Liver (tissue), 8 donors: ENCODE measurements at regions not wholly inside any gene's neighbourhood (a gene's known extent, or its start where the extent isn't known, plus 50 kb on each side); places are given as distances from the start of the nearest gene placed in this dataset.

Experiments
- DNase-seq: peaks from one replicate; pipeline ENCODE4 v3.0.0-alpha.2; 2017; ENCODE audit warnings: low spot score
- H3K27ac ChIP-seq, 2 donors: one replicate each; pipeline ENCODE4 v1.7.0; 2013; ENCODE audit warnings: inconsistent platforms in 2 of 2, low read length in 2 of 2, control low read depth in 1 of 2, low read depth in 1 of 2, mild to moderate bottlenecking in 1 of 2
- H3K27me3 ChIP-seq, 4 donors: one replicate each; pipeline versions ENCODE4 v1.6.1 to v1.7.0; 2013; ENCODE audit warnings: low read length in 3 of 4, inconsistent platforms in 1 of 4, mild to moderate bottlenecking in 1 of 4, moderate library complexity in 1 of 4; ENCODE audit not compliant: control insufficient read depth in 4 of 4, insufficient read depth in 4 of 4
- H3K36me3 ChIP-seq, 4 donors: one replicate each; pipeline versions ENCODE4 v1.6.1 to v1.7.0; 2013; ENCODE audit warnings: low read length in 3 of 4, mild to moderate bottlenecking in 3 of 4, low read depth in 1 of 4, moderate library complexity in 1 of 4; ENCODE audit not compliant: control insufficient read depth in 4 of 4, insufficient read depth in 3 of 4
- H3K4me1 ChIP-seq, 4 donors: one replicate each; pipeline versions ENCODE4 v1.6.1 to v1.7.0; 2013; ENCODE audit warnings: low read length in 3 of 4, mild to moderate bottlenecking in 3 of 4, moderate library complexity in 1 of 4; ENCODE audit not compliant: control insufficient read depth in 4 of 4, insufficient read depth in 4 of 4
- H3K4me3 ChIP-seq, 3 donors: one replicate each; pipeline versions ENCODE4 v1.6.1 to v1.7.0; 2013; ENCODE audit warnings: low read length in 3 of 3, control low read depth in 1 of 3, low read depth in 1 of 3, mild to moderate bottlenecking in 1 of 3
- H3K9ac ChIP-seq, 2 donors: one replicate each; pipeline ENCODE4 v1.7.0; 2013; ENCODE audit warnings: low read length in 2 of 2, mild to moderate bottlenecking in 2 of 2, moderate library complexity in 2 of 2, control low read depth in 1 of 2, low read depth in 1 of 2
- H3K9me3 ChIP-seq, 4 donors: one replicate each; pipeline versions ENCODE4 v1.6.1 to v1.7.0; 2013; ENCODE audit warnings: low read length in 3 of 4; ENCODE audit not compliant: control insufficient read depth in 4 of 4
- EGR1 ChIP-seq, 2 donors: IDR thresholded peaks; 2 replicates each; pipeline ENCODE4 v1.6.1; 2016 to 2018; ENCODE audit warnings: antibody characterized with exemption in 2 of 2, low read depth in 2 of 2
- FOXA1 ChIP-seq: IDR thresholded peaks from 2 replicates; pipeline ENCODE4 v1.6.1; 2016; ENCODE audit warnings: antibody characterized with exemption
- FOXA2 ChIP-seq: IDR thresholded peaks from 2 replicates; pipeline ENCODE4 v1.6.1; 2016; ENCODE audit warnings: antibody characterized with exemption
- GABPA ChIP-seq, 2 donors: IDR thresholded peaks in 1 of 2; conservative IDR thresholded peaks in 1 of 2; 2 replicates each; pipeline ENCODE4 v1.6.1; 2016; ENCODE audit warnings: antibody characterized with exemption in 2 of 2, mild to moderate bottlenecking in 1 of 2, moderate library complexity in 1 of 2
- HNF4A ChIP-seq, 2 donors: conservative IDR thresholded peaks; 2 replicates each; pipeline ENCODE4 v1.6.1; 2016; ENCODE audit warnings: antibody characterized with exemption in 2 of 2, mild to moderate bottlenecking in 2 of 2
- HNF4G ChIP-seq: IDR thresholded peaks from 2 replicates; pipeline ENCODE4 v1.6.1; 2016; ENCODE audit warnings: antibody characterized with exemption
- JUND ChIP-seq, 2 donors: IDR thresholded peaks; 2 replicates each; pipeline ENCODE4 v1.6.1; 2016; ENCODE audit warnings: antibody characterized with exemption in 2 of 2
- NR2F2 ChIP-seq: IDR thresholded peaks from 2 replicates; pipeline ENCODE4 v1.6.1; 2016; ENCODE audit warnings: antibody characterized with exemption
- RAD21 ChIP-seq, 2 donors: IDR thresholded peaks; 2 replicates each; pipeline ENCODE4 v1.6.1; 2016; ENCODE audit warnings: antibody characterized with exemption in 2 of 2, mild to moderate bottlenecking in 2 of 2
- RXRA ChIP-seq, 2 donors: IDR thresholded peaks; 2 replicates each; pipeline ENCODE4 v1.6.1; 2017 to 2018; ENCODE audit warnings: antibody characterized with exemption in 2 of 2, mild to moderate bottlenecking in 1 of 2
- SP1 ChIP-seq: IDR thresholded peaks from 2 replicates; pipeline ENCODE4 v1.6.1; 2018; ENCODE audit warnings: antibody characterized with exemption, mild to moderate bottlenecking
- TAF1 ChIP-seq: conservative IDR thresholded peaks from 2 replicates; pipeline ENCODE4 v1.6.1; 2016; ENCODE audit warnings: antibody characterized with exemption, mild to moderate bottlenecking
- YY1 ChIP-seq: IDR thresholded peaks from 2 replicates; pipeline ENCODE4 v1.6.1; 2016; ENCODE audit warnings: antibody characterized with exemption, mild to moderate bottlenecking
- WGBS: extraction: QIAGEN DNeasy Blood & Tissue Kit; methylation state at CpG from one replicate; pipeline ENCODE4 v1.1.7; 2013; 5-methylcytosine and 5-hydroxymethylcytosine counted together
- TF ChIP-seq, protein P1 (sequence below): IDR thresholded peaks from 2 replicates; pipeline ENCODE4 v1.6.1; 2016; ENCODE audit warnings: antibody characterized with exemption
- TF ChIP-seq, protein P2 (sequence below): IDR thresholded peaks from 2 replicates; pipeline ENCODE4 v1.6.1; 2016; ENCODE audit warnings: antibody characterized with exemption
- TF ChIP-seq, protein P3 (sequence below): IDR thresholded peaks from 2 replicates; pipeline ENCODE4 v1.6.1; 2016; ENCODE audit warnings: antibody characterized with exemption, mild to moderate bottlenecking
- TF ChIP-seq, protein P4 (sequence below): fragments of 150-350 bp; IDR thresholded peaks from 2 replicates; pipeline ENCODE4 v1.5.1; 2017; ENCODE audit warnings: improper control_type of control experiment, low read depth, low read length; ENCODE audit not compliant: missing input control
- TF ChIP-seq, protein P5 (sequence below): IDR thresholded peaks from 2 replicates; pipeline ENCODE4 v1.6.1; 2016; ENCODE audit warnings: antibody characterized with exemption
- donor health status: healthy.
- donor health status: healthy.
- donor health status: healthy.
- donor health status: healthy.
- donor health status: healthy.

DNA sequence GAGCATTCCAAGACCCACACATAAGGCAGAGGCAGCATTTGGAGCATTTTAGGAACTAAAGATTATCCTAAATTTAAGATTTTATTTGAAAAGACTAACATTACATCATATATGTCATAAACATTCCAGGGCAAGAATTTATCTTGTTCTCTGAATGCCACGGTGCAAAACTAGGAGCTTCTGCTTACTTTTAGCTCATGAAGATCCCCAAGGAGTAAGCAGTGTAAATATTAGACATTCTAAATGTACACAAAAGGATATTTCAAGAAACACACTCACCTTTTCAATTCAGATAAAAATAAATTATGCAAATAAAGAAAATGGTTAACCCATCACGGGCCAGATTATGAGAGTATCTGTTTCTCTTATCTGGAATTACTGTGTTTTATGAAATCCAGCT, 101.7 kb upstream of the ETAA1 start:
- Histone ChIP-seq H3K9ac (no peak overlapping the region), H3K4me3 (no peak overlapping the region), H3K36me3 (no peaks in the 10 kb centered on the region), H3K27ac (no peak overlapping the region), H3K9me3 (no peaks in the 10 kb centered on the region), H3K4me1 (no peaks in the 10 kb centered on the region), H3K27me3 (no peaks in the 10 kb centered on the region)
- DNase-seq = no peak
- 65% methylated on average over 2 of the region's 2 CpGs for WGBS
- TF ChIP-seq TAF1 = no peak
- TF ChIP-seq, protein P1, sequence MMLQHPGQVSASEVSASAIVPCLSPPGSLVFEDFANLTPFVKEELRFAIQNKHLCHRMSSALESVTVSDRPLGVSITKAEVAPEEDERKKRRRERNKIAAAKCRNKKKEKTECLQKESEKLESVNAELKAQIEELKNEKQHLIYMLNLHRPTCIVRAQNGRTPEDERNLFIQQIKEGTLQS = no peak
- TF ChIP-seq, protein P2, sequence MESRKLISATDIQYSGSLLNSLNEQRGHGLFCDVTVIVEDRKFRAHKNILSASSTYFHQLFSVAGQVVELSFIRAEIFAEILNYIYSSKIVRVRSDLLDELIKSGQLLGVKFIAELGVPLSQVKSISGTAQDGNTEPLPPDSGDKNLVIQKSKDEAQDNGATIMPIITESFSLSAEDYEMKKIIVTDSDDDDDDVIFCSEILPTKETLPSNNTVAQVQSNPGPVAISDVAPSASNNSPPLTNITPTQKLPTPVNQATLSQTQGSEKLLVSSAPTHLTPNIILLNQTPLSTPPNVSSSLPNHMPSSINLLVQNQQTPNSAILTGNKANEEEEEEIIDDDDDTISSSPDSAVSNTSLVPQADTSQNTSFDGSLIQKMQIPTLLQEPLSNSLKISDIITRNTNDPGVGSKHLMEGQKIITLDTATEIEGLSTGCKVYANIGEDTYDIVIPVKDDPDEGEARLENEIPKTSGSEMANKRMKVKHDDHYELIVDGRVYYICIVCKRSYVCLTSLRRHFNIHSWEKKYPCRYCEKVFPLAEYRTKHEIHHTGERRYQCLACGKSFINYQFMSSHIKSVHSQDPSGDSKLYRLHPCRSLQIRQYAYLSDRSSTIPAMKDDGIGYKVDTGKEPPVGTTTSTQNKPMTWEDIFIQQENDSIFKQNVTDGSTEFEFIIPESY = no peak
- TF ChIP-seq, protein P3, sequence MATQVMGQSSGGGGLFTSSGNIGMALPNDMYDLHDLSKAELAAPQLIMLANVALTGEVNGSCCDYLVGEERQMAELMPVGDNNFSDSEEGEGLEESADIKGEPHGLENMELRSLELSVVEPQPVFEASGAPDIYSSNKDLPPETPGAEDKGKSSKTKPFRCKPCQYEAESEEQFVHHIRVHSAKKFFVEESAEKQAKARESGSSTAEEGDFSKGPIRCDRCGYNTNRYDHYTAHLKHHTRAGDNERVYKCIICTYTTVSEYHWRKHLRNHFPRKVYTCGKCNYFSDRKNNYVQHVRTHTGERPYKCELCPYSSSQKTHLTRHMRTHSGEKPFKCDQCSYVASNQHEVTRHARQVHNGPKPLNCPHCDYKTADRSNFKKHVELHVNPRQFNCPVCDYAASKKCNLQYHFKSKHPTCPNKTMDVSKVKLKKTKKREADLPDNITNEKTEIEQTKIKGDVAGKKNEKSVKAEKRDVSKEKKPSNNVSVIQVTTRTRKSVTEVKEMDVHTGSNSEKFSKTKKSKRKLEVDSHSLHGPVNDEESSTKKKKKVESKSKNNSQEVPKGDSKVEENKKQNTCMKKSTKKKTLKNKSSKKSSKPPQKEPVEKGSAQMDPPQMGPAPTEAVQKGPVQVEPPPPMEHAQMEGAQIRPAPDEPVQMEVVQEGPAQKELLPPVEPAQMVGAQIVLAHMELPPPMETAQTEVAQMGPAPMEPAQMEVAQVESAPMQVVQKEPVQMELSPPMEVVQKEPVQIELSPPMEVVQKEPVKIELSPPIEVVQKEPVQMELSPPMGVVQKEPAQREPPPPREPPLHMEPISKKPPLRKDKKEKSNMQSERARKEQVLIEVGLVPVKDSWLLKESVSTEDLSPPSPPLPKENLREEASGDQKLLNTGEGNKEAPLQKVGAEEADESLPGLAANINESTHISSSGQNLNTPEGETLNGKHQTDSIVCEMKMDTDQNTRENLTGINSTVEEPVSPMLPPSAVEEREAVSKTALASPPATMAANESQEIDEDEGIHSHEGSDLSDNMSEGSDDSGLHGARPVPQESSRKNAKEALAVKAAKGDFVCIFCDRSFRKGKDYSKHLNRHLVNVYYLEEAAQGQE = no peak
- TF ChIP-seq, protein P4, sequence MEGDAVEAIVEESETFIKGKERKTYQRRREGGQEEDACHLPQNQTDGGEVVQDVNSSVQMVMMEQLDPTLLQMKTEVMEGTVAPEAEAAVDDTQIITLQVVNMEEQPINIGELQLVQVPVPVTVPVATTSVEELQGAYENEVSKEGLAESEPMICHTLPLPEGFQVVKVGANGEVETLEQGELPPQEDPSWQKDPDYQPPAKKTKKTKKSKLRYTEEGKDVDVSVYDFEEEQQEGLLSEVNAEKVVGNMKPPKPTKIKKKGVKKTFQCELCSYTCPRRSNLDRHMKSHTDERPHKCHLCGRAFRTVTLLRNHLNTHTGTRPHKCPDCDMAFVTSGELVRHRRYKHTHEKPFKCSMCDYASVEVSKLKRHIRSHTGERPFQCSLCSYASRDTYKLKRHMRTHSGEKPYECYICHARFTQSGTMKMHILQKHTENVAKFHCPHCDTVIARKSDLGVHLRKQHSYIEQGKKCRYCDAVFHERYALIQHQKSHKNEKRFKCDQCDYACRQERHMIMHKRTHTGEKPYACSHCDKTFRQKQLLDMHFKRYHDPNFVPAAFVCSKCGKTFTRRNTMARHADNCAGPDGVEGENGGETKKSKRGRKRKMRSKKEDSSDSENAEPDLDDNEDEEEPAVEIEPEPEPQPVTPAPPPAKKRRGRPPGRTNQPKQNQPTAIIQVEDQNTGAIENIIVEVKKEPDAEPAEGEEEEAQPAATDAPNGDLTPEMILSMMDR = no peak
- no peak for TF ChIP-seq HNF4G
- TF ChIP-seq EGR1 (IDR thresholded peaks at IDR 0.05; ENCODE audit: low read depth in 2 of 2) = no peak

DNA sequence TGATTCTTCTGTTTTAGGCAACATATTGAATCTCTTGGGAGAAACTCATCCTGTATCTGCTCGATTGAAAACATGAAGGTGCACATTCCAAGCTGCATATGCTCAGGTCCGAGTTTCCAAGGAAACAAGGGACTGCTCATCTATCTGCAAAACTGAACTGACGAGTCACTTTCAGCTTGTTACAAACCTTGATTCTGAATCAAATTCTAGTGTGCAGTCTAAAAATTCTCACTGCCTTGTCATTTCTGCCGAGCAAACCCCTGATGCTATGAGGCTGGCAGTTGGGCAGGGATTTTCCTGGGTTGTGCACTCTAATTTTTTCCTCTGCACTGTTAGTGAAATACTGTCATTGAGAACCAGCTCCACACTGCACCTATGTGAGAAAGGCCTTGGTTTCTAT, 101.3 kb upstream of the ETAA1 start:
- Histone ChIP-seq H3K36me3 (no peaks in the 10 kb centered on the region), H3K9me3 (no peaks in the 10 kb centered on the region), H3K9ac (no peak overlapping the region), H3K4me3 (no peak overlapping the region), H3K27me3 (no peaks in the 10 kb centered on the region), H3K27ac (no peak overlapping the region), H3K4me1 (no peaks in the 10 kb centered on the region)
- WGBS = 83% methylated on average over 4 of the region's 4 CpGs
- DNase-seq = no peak
- TF ChIP-seq RXRA (IDR thresholded peaks at IDR 0.05) (no peak), GABPA (IDR thresholded peaks at IDR 0.05 in 1 of 2, conservative IDR thresholded peaks at IDR 0.05 in 1 of 2) (no peak), EGR1 (IDR thresholded peaks at IDR 0.05; ENCODE audit: low read depth in 2 of 2) (no peak), TAF1 (no peak), YY1 (no peak), FOXA1 (no peak), JUND (IDR thresholded peaks at IDR 0.05) (no peak), FOXA2 (no peak), SP1 (no peak), NR2F2 (no peak), HNF4G (no peak), HNF4A (conservative IDR thresholded peaks at IDR 0.05) (no peak), RAD21 (IDR thresholded peaks at IDR 0.05) (no peak)
- TF ChIP-seq, protein P3 = no peak
- TF ChIP-seq, protein P1 = no peak
- TF ChIP-seq, protein P2 = no peak
- TF ChIP-seq, protein P5, sequence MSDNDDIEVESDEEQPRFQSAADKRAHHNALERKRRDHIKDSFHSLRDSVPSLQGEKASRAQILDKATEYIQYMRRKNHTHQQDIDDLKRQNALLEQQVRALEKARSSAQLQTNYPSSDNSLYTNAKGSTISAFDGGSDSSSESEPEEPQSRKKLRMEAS = no peak
